ENCODE measurements at regions not wholly inside any gene's neighbourhood (a gene's known extent, or its start where the extent isn't known, plus 50 kb on each side); places are given as distances from the start of the nearest gene placed in this dataset.

DNA sequence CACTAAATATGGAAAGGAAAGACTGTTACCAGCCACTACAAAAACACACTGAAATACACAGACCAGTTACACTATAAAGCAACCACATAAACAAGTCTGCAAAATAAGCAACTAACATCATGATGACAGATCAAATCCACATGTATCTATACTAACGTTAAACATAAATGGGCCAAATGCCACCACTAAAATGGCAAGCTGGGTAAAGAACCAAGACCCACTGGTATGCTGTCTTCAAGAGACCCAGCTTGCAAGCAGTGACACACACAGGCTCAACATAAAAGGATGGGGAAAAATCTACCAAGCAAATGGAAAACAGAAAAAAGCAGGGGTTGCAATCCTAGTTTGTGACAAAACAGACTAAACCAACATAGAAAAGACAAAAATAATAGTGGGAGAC is 260.9 kb upstream of the SSTR1 start:
- TF ChIP-seq, protein P1, sequence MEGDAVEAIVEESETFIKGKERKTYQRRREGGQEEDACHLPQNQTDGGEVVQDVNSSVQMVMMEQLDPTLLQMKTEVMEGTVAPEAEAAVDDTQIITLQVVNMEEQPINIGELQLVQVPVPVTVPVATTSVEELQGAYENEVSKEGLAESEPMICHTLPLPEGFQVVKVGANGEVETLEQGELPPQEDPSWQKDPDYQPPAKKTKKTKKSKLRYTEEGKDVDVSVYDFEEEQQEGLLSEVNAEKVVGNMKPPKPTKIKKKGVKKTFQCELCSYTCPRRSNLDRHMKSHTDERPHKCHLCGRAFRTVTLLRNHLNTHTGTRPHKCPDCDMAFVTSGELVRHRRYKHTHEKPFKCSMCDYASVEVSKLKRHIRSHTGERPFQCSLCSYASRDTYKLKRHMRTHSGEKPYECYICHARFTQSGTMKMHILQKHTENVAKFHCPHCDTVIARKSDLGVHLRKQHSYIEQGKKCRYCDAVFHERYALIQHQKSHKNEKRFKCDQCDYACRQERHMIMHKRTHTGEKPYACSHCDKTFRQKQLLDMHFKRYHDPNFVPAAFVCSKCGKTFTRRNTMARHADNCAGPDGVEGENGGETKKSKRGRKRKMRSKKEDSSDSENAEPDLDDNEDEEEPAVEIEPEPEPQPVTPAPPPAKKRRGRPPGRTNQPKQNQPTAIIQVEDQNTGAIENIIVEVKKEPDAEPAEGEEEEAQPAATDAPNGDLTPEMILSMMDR (IDR thresholded peaks at IDR 0.05; ENCODE audit: insufficient read depth, low read length, poor library complexity, severe bottlenecking) = no peak
- no peak for TF ChIP-seq EZH2phosphoT487 (conservative IDR thresholded peaks at IDR 0.05; ENCODE audit: low read length)
